Renal cortical epithelial cell (primary cell): ENCODE measurements at regions not wholly inside any gene's neighbourhood (a gene's known extent, or its start where the extent isn't known, plus 50 kb on each side); places are given as distances from the start of the nearest gene placed in this dataset.

Experiments
- DNase-seq: peaks from one replicate; pipeline ENCODE4 v3.0.0-alpha.2; 2011; ENCODE audit warnings: low read depth

- no peak for DNase-seq
These were observed 174.3 kb downstream of the ENGASE start for GRCh38 chr17:79248843-79249493.

DNA sequence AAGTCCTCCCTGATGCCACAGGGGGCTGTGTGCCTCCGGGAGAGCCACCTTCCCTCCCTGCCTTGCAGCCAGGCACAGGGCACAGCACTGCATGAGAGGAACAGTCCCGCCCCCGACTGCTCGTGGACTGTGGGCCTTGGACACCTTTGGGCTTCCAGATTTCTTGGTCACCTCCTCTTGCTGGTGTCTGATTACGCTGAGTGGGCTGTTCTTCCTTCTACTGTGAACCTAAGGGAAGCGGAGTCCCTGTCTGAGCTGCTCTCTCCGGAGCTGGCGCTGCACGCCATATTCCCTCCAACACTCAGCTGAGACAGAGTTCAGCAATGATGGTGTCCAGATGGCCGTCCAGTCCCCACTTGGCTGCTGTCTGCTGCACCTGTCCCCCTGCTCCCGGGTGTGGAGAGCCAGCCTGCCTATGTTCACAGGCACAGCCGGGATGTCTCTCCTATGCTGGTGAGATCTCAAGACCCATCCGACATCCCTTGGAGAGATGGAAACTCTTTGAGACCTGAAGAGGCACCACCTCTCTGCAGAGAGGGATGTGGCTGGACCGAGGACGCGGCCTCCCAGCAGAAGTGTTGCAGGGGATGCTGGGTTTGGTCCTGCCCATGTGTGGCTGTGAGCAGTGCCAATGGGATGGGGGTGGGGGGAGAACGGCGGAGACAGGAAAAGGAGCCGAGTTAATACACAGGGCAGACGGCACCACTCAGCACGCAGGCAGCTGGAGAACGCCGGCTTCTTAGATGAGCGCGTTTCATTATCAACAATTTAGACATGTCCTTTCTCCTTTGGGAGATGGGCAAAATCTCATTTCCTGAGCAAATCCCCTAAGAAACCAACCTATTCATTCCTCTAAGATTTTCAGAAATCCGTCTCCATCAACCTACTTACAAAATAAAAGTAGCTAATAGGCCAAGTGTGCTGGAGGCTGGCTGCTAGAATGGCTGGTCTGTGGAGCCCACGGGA is 171.9 kb downstream of the ENGASE start:
- no peak for DNase-seq

DNA sequence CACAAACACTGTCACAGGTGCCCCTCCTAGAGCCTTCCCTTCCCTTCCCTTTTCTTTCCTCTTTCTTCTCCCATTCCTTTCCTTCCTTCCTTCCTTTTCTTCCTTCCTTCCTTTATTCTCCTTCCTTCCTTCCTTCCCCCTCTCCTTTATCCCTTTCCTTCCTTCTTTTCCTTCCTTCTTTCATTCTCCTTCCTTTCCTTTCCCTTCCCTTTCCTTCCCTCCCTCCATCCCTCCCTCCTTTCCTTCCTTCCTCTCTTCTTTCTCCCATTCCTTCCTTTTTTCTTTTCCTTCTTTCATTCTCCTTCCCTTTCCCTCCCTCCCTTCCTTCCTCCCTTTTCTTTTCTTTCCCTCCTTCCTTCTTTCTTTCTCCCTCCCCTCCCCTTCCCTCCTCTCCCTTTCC is 170.0 kb downstream of the ENGASE start:
- no peak for DNase-seq

GRCh38 chr17:79243996-79244395 is 169.4 kb downstream of the ENGASE start:
- DNase-seq = no peak

GRCh38 chr17:79243603-79243990 is 169.0 kb downstream of the ENGASE start:
- DNase-seq = no peak

- DNase-seq = no peak
These were observed 168.4 kb downstream of the ENGASE start for GRCh38 chr17:79242873-79243602.

GRCh38 chr17:79242393-79242792 is 167.8 kb downstream of the ENGASE start:
- no peak for DNase-seq

DNA sequence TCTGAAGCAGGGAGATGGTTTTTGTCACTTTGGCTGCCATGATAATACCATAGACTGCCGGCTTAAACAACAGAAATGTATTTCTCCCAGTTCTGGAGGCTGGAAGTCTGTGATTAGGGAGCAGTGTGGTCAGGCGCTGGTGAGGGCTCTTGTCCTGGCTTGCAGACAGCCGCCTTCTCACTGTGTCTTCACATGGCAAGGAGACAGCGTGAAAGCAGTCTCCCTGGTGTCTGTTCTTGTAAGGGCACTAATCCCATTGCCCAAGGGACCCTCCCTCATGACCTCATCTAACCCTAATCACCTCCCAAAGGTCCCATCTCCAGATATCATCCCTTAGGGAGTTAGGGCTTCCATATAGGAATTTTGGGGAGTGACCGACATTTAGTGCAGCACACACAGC is 167.0 kb downstream of the ENGASE start:
- no peak for DNase-seq

- DNase-seq = no peak
These were observed 164.6 kb downstream of the ENGASE start for GRCh38 chr17:79239205-79239604.

DNA sequence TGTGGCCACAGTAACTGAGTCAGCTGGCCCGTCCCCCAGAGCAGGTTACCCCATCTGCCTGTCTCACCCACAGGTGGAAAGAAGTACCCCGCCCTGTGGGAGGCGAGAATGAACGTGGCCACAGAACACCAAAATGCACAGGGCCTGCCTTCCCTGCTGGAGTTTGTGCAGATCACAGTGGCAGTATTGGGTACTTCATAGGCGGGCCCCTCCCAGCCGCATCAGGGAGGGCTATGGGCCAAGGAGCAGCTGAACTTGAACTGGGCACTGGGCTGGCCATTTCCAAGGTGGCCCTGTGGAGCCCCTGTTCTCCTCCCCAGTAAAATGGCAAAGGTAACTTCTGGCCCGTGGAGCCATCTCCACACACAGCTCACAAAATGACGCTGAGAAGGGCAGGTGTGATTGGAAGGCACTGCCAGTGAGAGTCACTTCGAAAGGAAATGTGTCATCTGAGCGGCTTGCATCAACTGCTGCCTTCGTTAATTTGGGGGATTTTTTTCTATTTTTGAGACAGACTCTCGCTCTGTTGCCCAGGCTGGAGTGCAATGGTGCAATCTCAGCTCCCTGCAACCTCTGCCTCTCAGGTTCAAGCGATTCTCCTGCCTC is 162.9 kb downstream of the ENGASE start:
- no peak for DNase-seq

DNA sequence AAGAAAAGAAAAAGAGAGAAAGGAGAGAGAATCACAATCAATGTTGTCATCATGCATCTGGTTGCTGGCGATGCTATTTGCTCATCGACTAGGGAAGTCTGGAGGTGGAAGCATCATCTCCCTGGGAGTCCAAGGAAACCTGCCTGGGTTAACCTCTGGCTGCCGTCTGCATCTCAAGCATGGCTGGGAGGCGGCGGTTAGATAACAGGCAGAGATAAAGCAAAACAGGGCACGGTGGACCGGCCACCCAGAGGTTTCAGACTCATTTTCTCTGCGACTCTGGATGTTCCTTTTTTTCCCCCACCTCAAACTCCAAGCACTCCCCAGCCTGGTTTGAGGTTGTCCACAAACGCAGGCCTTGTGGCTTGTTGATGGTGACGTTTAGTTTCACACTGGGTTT is 161.2 kb downstream of the ENGASE start:
- DNase-seq = no peak

DNA sequence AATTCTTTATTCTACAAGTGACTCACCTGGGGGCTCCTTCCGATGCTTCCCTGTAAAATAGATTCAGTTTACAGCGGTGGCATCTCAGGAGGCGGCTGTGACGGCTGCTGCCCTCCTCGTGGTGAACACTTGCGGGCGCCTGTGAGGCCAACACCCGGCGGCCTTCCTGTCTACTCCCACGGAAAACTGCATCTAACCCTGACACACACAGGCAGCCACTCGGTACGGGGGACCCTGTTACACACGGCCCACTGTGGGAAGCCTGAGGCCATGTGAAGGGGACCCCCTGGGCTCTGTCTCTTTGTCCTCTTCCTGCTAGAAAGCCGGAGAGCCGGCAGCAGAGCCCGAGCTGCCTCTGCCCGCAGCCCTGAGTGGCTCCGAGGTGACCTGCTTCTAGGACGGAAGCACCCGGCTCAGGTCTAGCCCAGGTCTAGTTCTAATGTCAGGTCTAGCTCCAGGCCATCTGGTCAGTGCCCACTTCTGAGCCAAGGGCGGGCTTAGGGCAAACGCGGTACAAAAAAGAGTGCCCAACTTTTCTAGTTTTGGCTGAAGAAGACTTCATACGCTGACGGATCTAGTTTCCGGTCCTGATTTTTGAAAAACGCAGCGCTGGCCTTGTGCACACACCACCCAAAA is 159.4 kb downstream of the ENGASE start:
- no peak for DNase-seq

DNA sequence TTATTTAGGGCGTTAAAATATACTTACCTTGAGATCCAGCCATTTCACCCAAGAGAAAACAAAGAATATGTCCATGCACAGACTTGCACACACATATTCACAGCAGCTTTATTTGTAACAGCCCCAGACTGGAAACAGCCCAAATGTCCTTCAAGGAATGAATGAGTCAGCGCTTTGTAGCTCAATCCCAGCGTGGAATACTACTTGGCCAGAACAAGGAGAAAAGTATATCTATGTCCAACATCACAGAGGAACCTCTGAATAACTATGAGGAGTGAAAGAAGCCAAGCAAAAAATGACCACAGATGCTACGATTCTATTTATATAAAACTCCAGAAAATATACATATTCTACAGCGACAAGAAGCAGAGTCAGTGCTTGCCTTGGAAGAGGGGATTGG is 158.3 kb downstream of the ENGASE start:
- DNase-seq = no peak

DNA sequence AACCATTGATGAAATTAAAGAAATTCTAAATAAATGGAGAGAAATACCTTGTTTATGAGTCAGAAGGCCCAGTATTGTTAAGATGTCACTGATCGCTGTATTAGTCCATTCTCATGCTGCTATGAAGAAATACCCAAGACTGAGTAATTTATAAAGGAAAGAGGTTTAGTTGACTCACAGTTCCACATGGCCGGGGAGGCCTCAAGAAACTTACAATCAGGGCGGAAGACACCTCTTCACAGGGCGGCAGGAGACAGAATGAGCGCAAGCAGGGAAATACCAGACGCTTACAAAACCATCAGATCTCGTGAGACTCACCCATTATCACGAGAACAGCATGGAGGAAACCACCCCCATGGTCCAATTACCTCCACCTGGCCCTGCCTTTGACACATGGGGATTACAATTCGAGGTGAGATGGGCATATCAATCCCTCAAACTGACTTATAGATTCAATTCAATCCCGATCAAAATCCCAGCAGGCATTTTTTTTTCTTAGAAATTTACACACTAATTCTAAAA is 157.2 kb downstream of the ENGASE start:
- peak; percentile 3 for DNase-seq

GRCh38 chr17:79230576-79230975 is 156.0 kb downstream of the ENGASE start:
- no peak for DNase-seq

DNA sequence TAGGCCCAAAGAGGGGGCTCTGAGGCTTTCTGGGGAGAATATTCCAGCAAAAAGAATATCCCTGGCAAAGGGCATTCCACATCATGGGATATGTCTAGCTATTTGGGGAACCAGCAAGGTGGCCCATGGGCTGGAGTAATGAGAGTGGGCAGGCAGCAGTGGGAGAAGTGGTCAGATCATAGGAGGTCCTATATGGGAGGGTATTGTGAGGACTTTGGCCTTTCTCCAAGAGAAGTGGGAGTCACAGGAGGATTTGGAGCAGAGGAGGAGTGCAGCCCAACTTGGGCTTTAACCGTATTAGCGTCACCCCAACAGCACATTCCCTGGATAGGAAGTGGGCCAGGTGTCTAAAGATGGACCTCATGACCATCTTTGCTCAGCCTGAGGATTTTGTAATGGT is 151.4 kb downstream of the ENGASE start:
- no peak for DNase-seq

- DNase-seq = no peak
These were observed 150.3 kb downstream of the ENGASE start for GRCh38 chr17:79224903-79225302.

- no peak for DNase-seq
These were observed 149.9 kb downstream of the ENGASE start for GRCh38 chr17:79224476-79224875.

DNA sequence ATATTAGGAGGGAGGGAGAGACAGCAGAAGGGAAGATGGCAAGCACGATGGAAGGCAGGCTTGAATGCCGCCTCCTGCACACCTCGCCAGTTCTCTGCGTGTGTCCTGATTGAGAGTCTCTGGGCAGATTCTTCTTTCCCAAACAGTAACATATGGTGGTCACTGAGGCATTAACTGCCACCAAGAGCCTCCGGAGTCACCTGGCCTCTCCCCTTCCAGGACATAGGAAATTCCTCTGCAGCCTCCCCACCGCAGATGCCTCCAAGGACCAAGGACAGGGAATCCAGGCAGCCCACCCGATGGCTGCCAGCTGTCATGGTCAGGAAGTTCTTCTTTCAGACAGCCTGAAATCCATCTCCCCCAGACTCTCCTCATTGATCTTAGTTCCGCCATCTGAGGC is 149.3 kb downstream of the ENGASE start:
- no peak for DNase-seq

- DNase-seq = no peak
These were observed 148.8 kb downstream of the ENGASE start for GRCh38 chr17:79223471-79223870.

DNA sequence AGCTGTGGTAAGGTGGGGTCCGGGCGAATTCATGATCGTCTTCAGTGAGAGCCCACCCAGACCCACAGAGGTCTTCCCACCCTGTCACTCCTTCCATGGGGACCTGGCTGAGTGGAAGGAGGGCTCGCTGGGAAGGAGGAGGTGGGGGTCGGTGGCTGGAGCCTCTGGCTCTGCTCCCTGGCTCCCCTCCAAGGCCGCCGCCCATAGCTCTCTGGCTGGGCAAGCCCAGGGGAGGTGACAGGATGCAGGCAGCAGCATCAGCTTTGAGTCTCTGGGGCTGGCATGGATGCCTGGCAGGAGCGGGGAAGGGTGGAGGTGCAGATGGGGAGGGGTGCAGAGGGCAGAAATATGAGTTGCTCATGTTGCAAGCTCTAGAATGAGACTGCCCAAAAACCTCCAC is 147.0 kb downstream of the ENGASE start:
- DNase-seq = no peak
